GM21528 (cell line): ENCODE measurements at regions not wholly inside any gene's neighbourhood (a gene's known extent, or its start where the extent isn't known, plus 50 kb on each side); places are given as distances from the start of the nearest gene placed in this dataset.
"Not testable (repeated sequence)": the region's sequence is repeated elsewhere in the genome, so short reads cannot be mapped to it uniquely, and the experiment has no call there.

Source experiments
- ATAC-seq: cut with Tn5 transposase; IDR thresholded peaks from one replicate; pipeline ENCODE4 v1.9.1; 2021; ENCODE audit warnings: mild to moderate bottlenecking, moderate library complexity; ENCODE audit not compliant: unreplicated experiment, low FRiP score

DNA sequence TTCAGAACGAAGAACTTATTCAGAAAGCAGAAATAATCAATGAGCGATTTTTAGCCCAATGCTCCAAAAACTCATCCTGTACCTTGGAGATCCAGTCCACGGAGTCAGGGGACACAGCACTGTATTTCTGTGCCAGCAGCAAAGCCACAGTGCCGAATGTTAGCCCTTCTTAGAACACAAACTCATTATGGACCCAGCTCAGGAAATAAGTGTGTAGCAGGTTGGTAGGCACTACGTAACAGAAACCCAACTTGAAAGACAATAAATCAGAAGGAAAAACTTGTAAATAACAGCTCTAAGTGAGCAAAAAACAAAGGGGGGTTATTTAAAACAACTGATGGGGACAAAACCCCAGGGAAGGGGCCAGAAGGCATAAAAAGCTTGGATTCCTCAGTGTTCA lies 112.0 kb upstream of the PRSS1 start:
- no peak for ATAC-seq

DNA sequence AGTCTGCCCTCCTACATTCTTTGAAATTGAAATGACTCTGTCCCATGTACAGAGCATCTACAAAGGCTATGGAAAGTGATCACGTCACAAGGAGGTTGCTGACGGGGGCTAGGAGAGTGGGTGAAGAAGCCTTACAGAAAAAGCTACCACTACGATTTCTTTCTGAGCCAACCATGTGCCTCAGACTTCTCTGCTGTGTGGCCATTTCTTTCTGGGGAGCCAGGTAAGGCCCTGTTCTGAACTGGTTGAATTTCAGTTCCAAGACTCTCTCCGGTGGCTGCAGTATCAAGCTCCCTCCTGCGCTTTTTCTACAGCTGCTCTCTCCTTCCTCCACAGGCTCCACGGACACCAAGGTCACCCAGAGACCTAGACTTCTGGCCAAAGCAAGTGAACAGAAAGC lies 112.5 kb upstream of the PRSS1 start:
- ATAC-seq = no peak

DNA sequence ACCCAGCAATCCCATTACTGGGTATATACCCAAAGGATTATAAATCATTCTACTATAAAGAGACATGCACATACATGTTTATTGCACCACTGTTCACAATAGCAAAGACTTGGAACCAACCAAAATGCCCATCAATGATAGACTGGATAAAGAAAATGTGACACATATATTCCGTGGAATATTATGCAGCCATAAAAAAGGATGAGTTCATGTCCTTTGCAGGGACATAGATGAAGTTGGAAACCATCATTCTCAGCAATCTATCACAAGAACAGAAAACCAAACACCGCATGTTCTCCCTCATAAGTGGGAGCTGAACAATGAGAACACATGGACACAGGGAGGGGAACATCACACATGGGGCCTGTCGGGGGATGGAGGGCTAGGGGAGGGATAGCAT lies 113.2 kb upstream of the PRSS1 start:
- ATAC-seq = not testable (repeated sequence)

DNA sequence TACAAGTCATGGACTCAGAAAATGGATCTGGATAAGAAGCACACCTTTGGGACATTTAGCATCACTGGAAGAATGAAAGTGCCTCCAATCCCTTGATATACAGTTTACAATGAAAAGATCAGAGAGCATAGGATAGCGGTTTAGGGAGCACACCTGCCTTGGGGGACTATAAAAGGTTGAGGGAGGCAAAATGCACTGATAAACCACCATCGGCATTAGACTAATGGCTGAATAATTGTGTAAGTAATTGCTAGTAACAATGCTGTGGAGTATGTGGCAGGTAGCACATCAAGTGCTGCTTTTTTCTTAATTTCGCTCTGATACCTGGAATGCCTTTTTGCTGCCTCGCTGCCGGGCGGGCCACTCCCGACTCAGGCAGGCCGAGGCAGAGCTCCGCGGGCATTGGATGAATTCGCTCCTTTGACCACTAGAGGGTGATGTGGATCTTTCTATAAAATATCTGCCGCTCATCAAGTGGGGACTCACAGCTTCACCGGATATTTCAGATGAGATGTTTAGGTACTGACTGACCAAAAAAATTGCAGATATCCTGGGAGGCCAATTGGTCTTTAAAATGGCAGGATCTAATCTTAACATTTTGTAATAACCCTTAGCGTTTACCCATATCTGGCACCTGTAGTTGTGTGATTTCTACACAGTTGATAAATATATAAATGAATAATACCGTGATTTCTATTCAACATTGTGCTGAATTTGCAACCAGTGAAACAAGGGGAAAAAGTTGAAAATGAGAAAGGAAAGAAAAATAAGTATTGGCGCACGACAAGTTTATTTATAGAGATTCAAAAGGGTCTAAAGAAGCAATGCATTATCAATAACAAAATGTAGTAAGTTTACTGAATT lies 116.8 kb upstream of the PRSS1 start:
- no peak for ATAC-seq

DNA sequence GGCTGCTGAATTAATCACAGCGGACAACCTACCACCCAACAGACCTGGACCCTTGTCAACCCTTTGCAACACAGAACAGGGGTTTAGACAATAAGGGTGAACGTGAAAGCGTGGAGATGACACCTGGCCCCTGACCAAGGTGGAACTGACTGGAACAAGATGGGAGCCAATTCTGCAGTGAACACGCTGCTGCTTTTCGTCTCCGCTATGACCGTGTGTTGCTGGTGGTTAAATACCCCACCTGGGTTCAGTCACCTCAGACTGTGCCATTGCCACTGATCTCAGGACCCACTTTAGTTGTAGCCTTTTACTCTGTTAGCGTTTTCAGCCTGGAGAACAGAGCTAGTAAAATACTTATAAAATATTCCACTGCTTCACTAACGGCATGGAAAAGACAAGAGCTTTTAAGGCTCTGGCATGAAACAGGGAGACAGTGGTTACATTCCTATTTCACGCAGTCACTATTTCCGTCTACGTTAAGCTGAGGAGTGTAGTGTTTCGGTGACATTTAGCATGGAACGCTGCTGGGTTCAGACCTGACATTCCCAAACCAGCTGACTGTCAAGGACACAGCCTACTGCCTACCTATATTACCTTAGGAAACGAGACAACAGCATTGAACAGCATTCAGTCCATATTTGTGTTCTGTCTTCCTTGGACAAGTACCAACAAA lies 119.5 kb upstream of the PRSS1 start:
- ATAC-seq = no peak

DNA sequence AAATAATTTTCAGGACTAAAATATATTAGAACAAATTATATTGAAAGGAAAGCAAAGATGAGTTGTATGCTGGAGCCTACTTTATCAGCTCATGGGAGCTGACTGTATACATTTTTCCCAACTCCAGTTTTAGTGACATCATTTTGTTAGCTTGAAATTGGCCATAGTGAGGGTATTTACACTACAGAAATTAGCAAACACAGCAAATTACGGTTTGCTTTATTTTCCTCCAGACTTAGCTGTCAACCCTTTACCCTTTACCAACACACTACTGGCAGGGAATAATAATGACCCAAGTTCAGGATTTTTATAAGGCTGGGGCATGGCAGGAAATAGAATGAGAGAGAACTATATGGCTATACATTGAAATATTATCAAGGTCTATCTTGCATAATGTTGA lies 120.3 kb upstream of the PRSS1 start:
- no peak for ATAC-seq

DNA sequence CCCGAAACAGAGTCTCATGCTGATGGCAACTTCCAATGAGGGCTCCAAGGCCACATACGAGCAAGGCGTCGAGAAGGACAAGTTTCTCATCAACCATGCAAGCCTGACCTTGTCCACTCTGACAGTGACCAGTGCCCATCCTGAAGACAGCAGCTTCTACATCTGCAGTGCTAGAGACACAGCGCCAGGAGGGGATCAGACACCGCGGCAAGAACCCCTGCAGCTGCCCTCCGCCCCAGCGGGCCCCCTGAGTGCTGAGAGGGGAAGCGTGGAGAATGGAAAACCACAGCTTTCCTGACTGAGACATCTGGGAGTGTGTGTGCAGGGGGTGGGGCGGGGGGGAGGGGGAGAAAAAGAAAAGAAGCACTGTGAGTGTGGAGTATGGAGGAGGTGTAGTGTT lies 122.0 kb upstream of the PRSS1 start:
- not testable (repeated sequence) for ATAC-seq

DNA sequence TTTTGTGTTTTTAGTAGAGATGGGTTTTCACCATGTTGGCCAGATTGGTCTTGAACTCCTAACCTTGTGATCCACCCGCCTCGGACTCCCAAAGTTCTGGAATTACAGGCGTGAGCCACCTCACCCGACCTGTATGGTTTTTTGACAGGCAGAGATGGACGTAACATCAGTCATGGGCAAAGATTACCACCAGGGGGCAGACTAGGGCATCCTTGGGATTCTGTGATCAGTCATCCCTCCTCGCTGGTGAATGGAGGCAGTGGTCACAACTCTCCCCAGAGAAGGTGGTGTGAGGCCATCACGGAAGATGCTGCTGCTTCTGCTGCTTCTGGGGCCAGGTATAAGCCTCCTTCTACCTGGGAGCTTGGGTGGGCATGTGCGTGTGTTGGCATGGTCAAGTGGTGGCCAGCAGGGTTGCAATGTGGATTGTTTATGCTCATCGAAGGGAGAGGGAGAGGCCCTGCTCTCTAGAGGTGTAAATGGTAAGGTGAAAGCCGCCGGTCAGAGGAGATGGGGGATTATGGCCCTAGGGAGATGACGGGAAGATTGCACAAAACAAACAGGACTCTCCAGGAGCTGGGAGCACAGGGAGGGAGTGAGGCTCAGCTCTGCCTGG lies 122.7 kb upstream of the PRSS1 start:
- peak; percentile 89 for ATAC-seq

DNA sequence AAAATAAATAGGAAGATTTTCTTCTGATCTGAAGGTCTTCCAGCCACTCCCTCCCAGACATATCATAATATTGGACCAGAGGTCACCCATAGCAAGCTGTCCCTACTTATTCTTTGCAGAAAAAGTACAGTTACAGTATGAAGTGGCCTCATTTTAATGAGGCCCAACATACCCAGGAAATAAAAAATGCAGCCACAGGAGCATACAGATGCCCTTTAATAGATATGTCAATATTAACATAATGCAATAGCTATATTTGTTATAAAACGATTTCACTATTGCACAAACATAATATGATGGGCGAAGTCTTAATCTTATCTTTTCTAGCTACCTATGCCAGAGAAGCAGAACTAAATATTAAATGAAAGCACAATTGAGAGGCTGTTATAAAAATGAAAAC lies 124.1 kb upstream of the PRSS1 start:
- ATAC-seq = not testable (repeated sequence)

DNA sequence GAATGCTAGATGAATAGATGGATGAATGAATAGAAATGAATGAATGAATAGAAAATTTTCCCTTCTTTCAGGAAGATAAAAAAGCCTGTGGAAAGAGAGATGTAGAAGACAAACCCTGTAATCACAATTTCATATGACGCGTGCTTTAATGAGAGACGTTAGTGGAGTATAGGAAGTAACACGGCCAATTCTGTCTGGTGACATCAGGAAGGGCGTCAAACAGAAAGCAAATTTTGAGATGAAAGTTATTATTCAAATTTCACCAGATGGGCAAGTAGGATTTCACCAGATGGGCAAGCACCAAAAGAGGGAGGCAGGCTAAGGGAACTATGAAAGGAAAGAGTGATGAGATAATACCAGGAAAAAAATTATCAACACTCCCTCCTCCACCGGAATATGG lies 128.9 kb upstream of the PRSS1 start:
- ATAC-seq = no peak

DNA sequence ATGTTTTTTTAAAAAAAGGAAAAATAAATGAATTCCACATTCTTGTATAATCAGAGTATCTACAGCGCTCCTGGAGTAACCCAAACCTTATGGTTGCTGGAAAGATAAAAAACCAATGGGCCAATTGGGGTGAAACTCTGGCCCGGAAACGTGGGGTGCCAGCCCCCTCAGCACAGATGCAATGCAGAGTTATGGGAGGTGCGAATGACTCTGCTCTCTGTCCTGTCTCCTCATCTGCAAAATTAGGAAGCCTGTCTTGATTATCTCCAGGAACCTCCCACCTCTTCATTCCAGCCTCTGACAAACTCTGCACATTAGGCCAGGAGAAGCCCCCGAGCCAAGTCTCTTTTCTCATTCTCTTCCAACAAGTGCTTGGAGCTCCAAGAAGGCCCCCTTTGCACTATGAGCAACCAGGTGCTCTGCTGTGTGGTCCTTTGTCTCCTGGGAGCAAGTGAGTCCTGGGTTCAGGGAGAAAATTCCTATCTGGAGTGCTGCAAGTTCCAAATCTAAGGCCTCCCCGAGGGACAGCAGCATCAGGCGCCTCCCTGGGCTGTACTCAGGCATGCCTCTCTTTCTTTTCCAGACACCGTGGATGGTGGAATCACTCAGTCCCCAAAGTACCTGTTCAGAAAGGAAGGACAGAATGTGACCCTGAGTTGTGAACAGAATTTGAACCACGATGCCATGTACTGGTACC lies 130.5 kb upstream of the PRSS1 start:
- no peak for ATAC-seq

DNA sequence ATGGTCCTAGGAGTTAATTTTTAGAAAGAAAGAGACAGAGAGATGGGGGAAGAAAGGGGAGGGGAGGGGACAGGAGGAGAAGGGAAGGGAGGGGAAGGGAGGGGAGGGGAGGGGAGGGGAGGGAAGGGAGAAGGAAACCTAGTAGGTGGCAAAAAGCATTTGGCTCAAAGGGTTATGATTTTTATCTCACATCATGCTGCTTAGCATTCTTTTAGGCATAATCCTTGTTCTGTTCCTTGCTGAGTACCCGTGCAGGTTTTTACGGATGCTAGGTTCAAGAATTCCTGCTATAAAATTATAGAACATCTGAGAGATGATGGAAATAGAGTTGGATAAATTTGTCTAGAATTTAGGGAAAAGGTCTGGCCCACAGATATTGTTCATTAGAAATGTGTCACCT lies 132.4 kb upstream of the PRSS1 start:
- ATAC-seq = no peak

DNA sequence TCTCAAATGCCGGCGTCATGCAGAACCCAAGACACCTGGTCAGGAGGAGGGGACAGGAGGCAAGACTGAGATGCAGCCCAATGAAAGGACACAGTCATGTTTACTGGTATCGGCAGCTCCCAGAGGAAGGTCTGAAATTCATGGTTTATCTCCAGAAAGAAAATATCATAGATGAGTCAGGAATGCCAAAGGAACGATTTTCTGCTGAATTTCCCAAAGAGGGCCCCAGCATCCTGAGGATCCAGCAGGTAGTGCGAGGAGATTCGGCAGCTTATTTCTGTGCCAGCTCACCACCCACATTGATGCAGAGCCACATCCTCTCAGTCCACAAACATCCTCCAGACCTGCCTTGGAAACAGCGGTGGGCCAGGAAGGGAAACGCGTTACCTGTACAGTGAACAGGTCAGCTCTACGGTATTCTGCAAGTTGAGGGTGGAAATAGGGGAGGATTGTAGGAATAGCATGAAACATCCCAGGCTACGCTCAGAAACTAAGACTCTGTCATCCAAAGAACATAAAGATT lies 133.1 kb upstream of the PRSS1 start:
- no peak for ATAC-seq

DNA sequence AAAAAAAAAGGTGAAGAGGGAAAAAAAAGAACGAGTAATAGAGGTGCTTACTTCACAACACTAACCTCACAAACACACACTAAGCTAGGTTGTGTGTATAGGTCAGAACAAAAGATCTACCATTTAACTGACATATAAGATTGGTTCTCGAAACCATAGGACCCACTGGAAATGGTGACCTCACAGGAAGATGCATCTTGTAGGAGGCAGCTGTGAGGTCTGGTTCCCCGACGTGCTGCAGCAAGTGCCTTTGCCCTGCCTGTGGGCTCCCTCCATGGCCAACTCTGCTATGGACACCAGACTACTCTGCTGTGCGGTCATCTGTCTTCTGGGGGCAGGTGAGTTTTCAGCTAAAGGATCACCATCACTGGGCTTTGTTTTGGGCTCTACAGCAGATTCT lies 133.8 kb upstream of the PRSS1 start:
- ATAC-seq = no peak

DNA sequence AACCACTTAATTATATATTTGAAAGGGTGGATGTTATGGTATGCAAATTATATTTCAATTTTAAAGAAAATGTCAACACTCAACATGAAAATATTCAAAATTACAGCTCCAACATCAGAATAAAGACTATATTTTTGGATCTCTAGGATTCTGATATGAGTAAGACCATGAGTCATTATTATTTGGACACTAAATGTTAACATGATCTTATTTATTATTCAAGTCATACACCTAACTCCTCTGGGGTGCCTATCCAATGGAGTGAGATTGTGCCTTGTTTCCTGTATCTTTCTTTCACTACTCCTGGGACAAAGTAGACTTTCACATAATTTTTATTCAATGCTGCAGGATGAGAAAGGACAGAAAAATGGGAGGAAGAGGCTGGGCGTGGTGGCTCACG lies 135.2 kb upstream of the PRSS1 start:
- ATAC-seq = no peak

DNA sequence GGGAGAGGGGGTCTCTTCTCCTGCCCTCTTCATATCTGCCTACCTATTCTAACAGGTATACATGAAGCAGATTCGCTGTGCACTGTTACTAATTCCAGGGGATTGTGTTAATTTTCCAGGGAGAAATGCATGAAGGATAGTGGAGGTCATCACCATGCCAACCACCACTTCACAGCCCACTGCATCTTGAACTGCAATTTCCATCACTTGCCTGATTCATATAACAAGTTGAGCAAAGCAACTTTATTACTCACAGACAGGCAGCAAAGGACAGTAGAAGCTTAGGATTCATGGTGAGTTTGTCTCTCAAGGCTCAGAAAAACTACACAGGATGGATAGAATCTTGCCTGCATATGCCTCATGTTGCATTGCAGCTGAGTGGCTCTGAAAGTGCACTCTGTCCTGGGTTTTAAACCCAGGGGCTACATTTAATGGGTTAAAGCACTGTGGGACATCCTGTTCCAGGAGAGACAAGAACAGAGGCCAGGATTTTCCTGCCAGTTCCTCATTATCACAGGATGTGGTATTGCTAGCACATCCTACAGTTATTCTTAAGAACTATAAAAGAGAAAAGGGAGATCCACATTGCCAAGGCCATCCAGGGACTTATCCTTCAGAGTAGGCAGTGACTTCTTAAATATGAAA lies 136.9 kb upstream of the PRSS1 start:
- no peak for ATAC-seq

DNA sequence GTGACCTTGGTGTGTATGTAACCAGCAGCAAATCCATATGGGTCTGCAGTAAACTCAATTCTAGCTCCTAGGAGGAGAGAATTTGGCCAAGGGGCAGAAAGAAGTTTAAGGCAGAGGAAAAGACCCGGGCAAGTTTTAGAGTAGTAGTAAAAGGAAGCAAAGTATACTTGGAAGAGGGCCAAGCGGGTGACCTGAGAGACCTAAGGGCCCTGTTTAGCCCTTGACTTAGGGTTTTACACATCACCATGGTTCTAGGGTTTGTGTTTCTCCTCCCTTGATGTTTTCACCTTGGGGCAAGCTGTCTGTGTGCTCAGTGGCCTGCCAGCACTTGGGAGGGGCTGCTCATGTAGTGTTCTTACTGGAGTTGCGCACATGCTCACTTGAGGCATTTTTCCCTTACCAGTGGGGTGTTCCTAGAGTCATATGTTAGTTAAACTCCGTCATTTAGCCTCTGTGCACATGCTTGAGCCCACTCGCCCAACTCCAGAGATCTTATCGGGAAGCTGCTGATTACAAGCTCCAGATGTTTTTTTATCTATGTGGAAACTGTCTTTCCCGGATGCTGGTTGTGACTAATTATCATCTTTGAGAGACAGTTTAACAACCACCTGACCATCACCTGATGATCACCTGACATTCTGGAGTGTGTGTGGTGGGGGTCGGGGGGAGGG lies 137.6 kb upstream of the PRSS1 start:
- no peak for ATAC-seq

DNA sequence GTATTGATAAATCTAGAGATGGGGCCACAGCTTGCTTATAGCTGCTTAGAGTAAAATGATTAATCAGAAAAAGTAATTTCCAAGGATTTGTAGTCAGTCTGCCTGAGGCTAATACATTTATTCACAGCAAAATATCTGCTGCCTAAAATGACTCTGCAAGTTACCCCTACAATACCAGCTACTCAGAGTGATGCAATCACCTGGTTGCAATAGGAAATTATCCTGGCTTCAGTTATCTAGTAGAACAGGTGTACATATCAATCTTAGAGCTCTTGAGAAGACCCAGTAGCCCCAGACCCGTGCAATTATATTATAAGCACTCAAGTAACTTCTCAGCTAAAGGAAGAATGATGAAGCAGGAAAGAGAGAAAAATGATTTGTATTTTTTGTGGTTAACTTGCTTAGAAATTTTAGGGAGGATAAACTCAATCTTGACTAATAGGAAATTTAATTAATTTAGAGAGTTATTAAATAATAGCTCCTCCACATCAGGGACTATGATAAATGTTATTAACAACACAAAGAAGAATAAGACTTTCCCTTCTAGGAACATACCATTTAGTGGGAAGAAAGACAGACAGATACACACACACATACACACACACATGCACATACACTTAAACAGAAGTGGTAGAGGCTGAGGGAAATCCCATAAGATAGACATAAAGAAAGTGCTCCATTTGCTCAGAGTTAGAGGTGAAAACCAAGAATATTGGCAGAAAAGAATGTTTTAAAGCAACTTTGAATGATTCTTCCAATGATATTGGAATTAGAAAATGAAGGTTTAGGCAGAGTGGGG lies 140.4 kb upstream of the PRSS1 start:
- no peak for ATAC-seq

DNA sequence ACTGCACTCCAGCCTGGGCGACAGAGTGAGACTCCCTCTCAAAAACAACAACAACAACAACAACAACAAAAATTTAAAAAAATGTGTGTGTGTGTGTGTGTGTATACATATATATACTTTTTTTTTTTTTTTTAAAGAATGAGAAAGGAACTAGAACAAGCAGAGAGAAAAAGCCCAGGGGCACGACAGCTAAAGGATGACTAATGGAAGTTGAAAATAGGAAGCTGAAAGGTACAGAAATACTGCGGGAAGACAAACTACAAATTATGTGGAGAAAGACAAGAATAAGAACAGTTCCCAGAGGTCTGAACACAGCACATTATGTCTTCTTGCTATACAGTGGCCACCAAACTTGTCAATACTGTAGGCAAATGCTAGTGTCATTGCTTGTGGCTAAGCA lies 141.9 kb upstream of the PRSS1 start:
- ATAC-seq = no peak
